GM18517 (cell line): ENCODE measurements at regions not wholly inside any gene's neighbourhood (a gene's known extent, or its start where the extent isn't known, plus 50 kb on each side); places are given as distances from the start of the nearest gene placed in this dataset.
"Not testable (repeated sequence)": the region's sequence is repeated elsewhere in the genome, so short reads cannot be mapped to it uniquely, and the experiment has no call there.

Experiments
- ATAC-seq: cut with Tn5 transposase; IDR thresholded peaks from one replicate; pipeline ENCODE4 v1.9.1; 2021; ENCODE audit warnings: mild to moderate bottlenecking, moderate library complexity; ENCODE audit not compliant: unreplicated experiment

DNA sequence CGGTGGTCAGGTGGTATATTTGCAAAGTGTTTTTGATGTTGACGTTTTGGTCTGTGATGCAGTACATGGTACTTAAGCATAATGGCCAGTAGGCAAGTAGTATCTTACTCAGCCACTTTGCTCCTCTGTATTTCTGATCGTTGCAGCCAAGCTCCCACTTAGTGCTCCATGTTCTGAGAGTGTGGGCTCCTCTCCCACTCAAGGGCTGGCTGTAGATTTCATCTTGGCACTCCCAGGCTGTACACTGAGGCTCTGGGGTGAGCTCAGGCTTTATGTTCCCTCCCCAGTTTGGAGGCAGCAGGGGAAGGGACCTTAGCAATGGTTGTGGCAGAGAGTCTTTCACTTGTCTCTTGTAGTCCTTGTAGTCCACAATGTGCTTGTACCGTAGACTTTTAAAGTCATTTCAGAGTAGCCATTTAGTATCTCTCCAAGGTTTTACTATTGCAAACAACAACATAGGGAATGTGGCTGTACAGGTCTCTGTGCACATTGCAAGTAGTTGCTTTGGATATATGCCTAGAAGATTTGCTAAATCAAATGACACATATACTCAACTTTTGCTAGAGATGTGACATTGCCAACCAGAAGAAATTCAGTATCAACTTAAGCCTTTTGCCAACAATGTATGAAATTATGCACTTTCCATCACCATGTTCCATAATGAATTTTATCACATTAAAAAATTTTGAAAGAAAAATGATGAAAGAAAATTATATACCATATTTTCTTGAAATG is 304.3 kb upstream of the CTNND2 start:
- ATAC-seq: no peak

DNA sequence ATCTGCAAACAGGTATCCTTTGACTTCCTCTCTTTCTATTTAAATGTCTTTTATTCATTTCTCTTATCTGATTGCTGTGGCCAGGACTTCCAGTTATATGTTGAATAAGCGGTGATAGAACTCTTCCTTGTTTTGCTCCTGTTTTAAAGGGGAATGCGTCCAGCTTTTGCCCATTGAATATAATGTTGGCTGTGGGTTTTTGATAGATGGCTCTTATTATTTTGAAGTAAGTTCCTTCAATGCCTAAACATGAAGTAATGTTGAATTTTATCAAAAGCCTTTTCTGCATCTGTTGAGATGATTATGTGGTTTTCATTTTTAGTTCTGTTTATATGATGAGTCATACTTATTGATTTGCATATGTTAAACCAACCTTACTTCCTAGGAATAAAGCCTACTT is 300.5 kb upstream of the CTNND2 start:
- ATAC-seq: no peak

DNA sequence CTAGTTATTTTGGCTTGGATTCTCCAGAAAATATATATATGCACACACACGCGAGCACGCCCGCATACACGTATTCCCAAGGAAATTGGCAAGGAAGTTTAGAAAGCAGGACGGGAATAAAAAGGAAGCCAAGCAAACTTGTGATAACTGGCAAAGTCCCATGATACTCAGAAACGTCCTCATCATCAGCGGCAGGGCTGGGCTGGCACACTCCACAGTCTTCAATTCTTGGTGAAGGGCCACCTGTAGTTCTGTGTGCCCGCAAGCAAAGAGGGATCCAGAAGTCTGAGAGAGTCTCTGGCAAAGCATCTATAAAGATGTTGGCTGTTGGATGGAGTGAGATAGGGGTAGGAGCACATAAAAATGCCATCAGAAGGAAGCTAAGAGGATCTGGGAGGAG is 289.3 kb upstream of the CTNND2 start:
- no peak for ATAC-seq

DNA sequence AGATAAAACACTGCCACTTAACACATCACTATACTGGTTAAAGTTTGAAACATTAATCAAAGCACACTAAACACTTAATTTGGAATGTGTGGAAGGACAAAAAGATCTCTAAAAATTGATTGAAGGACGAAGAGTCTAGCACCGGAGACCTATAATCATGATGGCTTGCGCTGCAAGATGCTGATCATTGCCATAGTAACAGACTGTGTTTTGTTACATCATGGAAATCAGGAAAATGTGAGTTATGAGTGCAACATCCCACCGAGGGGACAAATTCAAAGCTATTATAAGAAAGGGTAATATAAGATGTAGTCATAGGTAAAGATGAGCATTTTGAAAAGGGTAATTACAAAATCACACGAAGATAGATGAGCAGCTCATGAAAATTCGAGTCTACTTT is 278.8 kb upstream of the CTNND2 start:
- ATAC-seq: no peak

DNA sequence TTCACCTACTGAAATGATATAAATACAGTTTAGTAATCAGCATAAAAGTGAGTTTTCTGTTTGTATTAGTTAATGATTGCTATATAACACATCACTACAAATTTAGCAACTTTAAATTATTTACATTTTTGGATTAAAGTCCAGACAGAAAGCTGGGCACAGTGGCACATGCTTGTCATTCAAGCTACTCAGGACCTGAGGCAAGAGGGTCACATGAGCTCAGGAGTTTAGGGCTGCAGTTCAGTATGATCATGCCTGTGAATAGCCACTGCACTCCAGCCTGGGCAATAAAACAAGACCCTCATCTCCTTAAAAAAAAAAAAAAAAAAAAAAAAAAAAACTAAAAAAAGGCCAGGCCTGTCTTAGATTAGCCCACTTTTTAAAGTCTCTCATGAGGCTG is 273.6 kb upstream of the CTNND2 start:
- no peak for ATAC-seq

DNA sequence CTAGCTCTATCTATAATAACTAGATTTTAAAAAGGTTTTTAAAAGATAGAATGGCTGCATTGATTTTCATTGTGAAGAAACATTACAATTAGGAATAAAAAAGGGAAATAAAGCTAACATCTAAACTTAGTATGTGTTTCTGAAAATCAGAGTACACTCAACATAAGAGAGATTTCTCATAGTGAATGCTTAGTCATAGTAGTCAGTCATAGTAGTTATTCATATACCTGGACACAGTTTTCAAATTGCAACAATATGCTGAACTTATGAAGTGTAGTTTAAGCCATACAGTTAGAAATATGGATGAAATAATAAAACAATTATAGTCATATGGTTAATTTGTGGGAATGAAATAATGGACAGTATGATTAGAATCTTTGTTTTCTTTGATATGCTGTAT is 273.0 kb upstream of the CTNND2 start:
- ATAC-seq: no peak

DNA sequence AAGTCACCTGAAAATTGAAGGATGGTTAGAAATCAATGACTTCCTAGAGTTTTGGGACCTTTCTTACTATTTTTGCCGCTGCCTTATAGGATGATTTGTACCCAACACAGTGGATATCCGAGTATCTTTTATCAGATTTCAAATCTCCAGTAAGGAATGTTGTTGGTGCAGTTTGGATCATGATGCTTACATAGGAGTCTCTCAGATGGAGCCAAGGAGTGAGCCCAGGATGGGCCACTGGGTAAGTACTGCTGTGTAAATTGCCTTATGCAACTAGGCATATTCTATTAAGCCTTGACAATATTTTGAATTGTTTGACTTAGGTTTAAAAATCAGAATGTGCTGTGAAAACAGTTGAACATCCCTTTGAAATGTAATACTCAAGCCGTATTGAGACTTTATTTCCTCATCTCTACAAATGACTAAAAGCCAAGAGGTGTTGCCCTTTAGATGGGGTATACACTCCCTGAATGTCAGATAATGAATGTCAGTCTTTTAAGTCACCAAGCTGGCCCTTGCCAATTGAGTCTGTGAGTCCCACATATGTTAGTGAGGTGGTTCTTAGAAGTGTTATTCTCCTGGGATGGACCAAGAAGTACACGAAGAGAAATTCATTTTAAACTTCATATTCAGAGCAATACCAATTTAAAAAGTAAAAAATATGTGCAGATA is 271.8 kb upstream of the CTNND2 start:
- no peak for ATAC-seq

DNA sequence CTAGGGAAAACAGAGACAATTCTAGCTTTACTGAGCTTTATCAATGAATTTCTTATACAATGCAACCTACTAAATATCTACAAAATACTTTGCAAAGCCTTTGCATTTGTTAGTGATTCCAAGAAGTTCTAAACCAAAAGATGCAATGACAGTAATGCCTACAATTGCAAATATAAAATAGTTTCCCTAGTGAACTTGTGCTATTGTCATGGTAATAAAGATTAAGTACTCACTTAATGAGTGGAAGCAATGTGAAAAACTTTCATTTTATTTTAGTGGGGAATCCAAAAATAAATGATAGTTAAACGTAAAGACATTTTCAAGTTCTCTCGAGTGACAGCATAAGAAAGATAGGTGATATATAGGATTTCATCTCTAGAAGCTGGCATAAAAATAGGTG is 270.5 kb upstream of the CTNND2 start:
- no peak for ATAC-seq

DNA sequence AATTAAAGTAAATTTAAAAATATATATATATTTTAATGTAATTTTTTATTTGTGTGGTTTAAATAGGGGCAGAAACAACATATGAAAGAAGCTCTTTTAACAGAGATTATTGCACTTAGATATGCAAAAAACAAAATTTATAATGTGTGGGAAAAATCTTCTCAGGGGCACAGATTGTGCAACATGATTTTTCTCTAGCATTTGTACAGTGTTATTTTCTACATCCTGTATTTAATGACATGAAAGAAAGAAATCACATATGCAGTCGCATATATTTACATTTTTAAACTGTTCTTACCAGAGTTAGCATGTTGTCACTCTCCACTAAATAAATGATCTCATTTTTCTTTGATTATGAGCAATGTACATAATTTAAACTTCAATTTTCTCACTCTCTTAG is 265.3 kb upstream of the CTNND2 start:
- no peak for ATAC-seq

DNA sequence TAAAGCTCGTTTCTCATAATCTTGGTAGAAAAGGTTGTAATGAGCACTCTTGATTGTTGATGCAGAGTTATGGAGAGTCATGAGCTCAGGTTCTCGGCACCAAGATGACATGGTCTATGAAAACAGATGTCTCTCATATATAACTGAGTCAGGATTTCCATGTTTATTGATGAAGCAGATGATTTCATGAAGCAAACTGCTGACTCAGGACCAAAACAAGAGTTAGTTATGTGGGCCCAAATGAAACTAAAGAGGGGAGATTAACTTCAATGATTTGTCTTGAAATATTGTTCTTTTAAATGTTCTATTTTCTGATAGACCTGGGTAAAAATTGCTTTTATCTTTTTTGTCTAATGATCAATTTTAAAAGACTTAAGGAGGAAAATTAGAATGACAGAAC is 258.6 kb upstream of the CTNND2 start:
- no peak for ATAC-seq

DNA sequence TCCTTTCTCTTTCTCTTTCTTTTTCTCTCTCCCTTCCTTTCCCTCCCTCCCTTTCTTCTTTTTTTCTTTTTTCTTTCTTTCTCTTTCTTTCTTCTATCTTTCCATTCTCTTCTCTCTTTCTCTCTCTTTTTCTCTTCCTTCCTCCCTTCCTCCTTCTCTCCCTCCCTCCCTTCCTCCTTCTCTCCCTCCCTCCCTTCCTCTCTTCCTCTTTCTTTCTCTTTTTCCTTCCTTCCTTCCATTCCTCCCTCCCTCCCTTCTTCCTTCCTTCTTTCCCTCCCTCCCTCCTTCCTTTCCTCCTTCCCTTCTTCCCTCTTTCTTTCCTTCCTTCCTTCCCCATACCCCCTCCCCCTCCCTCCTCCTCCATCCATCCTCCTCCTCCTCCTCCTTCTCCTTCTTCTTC is 243.3 kb upstream of the CTNND2 start:
- ATAC-seq: no peak

DNA sequence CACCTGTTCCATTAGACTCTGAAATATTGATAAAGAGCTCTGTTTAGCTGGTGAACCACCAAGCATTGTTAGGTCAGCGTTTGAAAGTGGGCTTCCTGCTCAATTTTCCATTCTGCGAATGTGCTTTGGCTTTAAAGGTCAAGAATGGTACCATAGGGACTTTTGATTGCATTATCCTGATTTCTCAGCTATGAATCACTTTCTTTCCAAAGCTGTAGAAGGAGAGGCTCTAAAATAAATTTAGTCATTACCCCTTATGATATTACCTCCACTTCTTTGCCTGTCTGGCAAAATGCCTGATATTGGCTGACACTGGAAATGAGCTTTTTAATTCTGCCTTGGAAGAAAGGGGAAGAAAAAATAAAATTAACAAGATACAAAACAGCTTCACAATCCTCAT is 237.2 kb upstream of the CTNND2 start:
- ATAC-seq: no peak

DNA sequence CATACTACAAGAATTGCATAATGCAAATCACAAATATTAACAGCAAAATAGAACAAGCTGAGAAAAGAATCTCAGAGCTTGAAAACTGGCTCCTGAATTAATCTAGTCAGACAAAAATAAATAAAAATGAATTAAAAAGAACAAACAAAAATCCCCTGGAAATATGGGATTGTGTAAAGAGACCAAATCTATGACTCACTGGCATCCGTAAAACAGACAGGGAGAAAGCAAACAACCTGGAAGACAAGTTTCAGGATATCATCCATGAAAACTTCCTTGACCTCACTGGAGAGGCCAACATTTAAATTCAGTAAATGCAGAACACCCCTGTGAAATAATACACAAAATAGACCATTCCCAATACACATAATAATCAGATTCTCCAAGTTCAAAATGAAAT is 229.3 kb upstream of the CTNND2 start:
- ATAC-seq: no peak

DNA sequence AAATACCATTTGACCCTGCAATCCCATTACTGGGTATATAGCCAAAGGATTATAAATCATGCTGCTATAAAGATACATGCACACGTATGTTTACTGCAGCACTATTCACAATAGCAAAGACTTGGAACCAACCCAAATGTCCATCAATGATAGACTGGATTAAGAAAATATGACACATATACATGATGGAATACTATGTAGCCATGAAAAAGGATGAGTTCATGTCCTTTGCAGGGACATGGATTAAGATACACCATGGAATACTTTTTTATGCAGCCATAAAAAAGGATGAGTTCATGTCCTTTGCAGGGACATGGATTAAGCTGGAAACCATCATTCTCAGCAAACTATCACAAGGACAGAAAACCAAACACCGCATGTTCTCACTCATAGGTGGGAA is 226.8 kb upstream of the CTNND2 start:
- ATAC-seq: not testable (repeated sequence)

DNA sequence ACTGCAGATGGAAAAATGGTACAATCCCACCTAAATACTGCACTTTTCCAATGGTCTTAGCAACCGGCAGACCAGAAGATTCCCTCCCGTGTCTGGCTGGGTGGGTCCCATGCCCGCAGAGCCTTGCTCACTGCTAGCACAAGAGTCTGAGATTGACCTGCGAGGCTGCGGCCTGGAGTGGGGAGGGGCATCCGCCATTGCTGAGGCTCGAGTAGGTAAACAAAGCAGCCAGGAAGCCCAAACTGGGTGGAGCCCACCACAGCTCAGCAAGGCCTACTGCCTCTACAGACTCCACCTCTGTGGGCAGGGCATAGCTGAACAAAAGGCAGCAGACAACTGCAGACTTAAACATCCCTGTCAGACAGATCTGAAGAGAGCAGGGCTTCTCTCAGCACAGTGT is 221.6 kb upstream of the CTNND2 start:
- no peak for ATAC-seq

DNA sequence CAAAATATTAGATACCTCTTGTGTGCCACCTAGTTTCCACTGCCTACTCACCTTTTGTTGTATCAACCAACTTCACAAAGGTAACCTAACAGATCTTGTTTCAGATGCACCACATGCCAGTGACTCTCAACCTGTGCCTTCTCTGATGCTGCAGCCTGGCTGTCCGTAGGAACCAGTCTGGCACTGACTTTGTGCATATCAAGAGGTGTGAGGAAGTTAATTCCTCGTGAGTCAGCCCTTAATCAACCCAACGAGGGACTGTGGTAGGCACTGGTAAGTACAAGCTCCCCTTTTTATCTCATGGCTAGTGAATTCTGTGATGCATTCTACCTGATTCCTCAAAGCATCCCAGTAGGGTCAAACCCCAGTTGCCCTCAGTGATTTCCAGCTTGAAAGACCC is 215.4 kb upstream of the CTNND2 start:
- no peak for ATAC-seq

DNA sequence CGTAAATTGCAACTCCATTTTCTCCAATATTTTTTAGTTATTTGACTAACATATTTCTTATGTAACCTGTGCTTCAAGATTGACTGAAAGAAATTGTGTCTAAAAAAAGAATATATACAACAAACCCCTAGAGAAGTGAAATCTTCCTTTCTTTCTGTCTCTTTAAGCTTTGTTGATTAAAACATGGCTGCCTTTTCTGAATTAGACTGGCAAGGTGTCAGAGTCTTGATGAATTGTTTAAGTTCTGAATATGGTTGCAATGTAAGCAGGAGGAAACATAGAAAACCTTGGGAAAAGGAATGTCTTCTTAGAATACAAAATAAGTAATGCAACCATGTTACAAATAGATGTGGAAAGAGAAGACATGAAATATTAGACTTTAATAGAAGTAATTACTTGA is 209.8 kb upstream of the CTNND2 start:
- no peak for ATAC-seq

DNA sequence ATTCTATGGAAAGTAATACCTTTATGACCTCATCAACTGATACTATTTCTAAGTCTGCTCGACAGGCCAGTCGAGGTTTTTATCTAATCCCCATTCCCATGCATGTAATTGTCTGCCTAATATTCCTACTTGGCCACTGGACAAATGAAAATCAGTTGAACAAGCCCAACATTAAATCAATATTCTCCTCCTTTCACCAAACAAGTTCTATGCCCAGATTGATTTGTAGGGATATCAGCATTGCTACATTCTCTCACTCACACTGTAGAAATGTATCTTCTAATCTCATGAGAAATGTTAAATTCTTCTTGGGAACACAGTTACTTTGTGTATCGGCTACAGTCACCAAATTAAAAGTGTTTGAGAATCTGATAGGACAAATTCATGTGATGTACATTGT is 208.8 kb upstream of the CTNND2 start:
- no peak for ATAC-seq

DNA sequence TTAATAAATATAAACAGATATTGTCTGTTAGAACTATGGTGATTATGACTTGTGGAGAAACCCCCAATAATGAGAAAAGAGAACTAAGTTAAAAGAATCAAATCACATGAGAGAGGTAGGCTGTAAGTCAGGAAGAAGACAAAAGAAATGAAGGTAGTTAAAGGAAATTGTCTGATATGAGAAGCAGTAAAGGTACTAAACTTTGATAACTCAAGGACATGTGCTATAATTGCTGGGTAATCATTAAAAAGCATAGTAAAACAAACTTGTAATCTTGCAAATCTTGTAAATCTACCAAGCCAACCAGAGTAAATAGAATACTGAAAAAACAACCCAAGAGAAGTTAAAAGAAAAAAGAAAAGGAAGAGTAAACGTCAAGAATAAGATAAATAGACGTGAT is 207.0 kb upstream of the CTNND2 start:
- ATAC-seq: no peak

DNA sequence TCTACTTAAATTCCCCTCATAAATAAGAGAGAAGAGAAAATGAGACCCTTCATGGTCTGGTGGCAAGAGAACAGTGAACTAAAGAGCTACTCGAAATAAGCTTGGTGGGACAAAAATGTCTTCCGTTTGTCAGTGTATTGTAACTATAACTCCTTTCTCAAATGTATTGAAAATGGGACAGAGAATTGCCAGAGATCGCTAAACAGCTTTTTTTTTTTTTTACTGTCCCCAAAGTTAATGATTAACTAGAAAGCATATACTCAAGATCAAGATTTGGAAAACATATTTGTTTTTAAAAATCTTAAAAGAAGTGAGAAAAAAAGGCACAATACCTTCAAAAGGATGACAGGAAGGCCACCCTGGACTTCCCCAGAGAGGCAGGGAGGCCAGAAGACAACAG is 206.4 kb upstream of the CTNND2 start:
- no peak for ATAC-seq

DNA sequence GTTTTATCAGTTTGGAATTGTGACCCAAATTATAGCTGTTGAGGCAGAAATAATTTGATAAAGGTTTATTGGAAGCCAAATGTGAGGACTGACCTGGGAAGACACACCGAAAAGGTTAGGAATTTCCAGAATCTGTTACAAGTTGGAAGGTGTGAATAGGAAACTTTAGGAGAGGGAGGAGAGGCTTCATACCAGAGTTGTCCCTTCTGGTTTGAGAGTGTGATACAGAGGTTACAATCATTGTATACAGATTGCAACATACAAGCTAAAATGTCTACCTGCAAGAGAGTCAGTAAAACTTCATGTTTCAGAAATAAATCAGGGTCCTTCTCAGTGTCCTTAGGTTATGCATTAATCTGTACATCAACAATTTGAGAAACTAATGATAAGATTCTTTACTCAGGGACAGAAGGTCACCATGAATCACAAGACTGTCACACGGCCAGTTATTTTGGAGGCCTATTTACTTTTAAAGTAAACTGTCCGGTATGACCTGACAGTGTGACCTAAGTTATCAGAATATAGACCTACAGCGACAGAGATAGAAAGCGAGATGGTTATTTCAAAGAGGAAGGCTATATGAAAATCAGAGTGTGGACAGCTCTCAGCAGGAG is 204.9 kb upstream of the CTNND2 start:
- ATAC-seq: no peak

DNA sequence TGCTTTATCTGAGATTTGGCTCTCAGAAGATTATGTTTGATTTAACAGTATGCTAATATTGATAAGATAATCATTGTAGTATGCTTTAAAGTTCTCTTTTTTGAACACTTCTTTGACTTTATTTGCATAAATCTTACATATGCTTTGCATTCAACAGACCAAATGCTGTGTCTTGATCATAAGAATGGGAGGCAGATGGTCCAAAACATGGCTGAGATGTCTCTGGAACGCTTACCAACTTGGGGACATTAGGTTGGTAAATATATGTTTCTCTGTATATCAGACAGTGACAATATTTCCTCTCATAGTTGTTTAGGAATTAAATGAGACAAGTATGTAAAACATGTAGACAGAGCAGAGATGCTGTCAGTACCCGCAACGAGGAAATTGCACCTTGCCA is 197.9 kb upstream of the CTNND2 start:
- no peak for ATAC-seq

DNA sequence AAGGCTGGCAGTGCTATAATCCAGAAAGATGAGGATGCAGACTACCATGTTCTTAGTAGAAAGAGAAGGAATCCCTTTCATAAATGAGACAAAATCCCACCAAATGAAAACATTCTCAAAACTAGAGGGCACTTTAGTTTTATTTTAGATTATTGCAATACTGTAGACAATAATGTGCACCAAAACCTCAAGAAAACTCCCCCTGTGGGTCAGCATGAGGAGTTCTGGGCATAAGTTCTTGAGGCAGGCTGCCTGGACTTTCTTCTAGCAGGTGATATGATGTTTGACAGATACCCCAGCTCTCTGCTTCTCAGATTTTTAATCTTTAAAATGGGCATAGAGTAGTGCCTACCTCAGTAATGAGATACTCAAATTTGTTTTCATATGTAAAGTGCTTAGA is 196.3 kb upstream of the CTNND2 start:
- ATAC-seq: no peak
